ENCODE measurements at regions not wholly inside any gene's neighbourhood (a gene's known extent, or its start where the extent isn't known, plus 50 kb on each side); places are given as distances from the start of the nearest gene placed in this dataset.

DNA sequence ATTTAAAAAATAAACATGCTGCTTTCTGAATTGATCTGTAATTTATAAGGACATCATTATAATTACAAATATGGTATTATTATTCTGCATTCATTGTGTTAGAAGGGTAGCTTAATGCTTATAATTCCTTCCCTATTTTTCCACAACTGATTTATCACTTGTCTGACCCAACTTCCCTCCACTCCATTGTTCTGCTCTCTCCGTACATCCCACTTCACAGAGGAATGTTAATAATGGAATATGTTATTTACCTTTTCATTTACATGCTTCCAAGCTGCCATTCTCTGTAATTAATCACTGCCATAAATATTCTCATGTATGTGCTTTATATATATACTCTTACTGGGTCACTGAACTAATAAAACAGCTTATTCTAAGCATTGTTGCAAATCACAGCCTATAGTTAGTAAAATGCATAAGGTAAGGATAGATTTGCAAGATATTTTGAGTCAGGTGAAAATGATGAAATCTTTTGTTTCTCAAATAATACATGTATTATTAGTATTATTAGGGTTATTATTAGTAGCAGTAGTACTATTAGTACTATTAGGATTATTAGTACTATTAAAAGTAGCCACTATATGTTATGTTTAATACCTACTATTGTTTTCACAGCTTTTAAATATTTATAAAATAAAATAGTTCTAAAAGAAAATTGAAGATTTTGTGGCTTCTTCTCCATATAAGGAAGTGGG is 70.6 kb upstream of the NEK7 start:
- TF ChIP-seq EP300 (IDR thresholded peaks at IDR 0.05) = no peak
- TF ChIP-seq, protein P1, sequence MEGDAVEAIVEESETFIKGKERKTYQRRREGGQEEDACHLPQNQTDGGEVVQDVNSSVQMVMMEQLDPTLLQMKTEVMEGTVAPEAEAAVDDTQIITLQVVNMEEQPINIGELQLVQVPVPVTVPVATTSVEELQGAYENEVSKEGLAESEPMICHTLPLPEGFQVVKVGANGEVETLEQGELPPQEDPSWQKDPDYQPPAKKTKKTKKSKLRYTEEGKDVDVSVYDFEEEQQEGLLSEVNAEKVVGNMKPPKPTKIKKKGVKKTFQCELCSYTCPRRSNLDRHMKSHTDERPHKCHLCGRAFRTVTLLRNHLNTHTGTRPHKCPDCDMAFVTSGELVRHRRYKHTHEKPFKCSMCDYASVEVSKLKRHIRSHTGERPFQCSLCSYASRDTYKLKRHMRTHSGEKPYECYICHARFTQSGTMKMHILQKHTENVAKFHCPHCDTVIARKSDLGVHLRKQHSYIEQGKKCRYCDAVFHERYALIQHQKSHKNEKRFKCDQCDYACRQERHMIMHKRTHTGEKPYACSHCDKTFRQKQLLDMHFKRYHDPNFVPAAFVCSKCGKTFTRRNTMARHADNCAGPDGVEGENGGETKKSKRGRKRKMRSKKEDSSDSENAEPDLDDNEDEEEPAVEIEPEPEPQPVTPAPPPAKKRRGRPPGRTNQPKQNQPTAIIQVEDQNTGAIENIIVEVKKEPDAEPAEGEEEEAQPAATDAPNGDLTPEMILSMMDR (IDR thresholded peaks at IDR 0.05) = no peak

All from upper lobe of left lung (tissue), 4 donors.